ENCODE measurements at regions not wholly inside any gene's neighbourhood (a gene's known extent, or its start where the extent isn't known, plus 50 kb on each side); places are given as distances from the start of the nearest gene placed in this dataset.
"Not testable (repeated sequence)": the region's sequence is repeated elsewhere in the genome, so short reads cannot be mapped to it uniquely, and the experiment has no call there.

GRCh38 chr2:230593765-230594164, 118.9 kb upstream of the CAB39 start:
- no peak for DNase-seq (ENCODE audit: extremely low read depth in 1 of 2, low read depth in 1 of 2)

DNA sequence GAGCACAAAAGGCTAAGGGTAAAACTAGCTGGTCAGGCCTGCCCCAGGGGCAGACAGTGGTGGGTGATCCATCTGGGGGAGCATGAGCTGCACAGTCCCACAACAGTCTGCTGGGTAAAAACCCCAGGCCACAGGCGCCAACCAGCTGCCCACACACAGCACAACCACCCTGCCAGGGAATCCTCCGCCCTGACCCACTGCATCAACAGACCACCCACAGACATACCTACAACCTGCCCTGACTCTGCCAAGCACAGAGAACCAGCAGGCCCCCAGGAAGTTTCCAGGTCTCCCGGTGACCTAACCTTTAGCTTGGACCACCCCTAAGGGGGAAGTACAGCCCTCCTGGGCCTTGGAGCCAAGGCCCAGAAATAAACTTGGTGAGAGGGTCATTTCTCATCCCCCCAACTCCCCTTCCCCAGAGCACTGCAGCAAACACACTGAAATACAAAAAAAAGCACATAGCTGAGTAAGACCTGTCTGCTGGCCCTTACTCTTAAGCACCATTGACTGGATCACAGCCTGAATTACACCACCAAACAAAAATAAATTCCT, 118.3 kb upstream of the CAB39 start:
- DNase-seq (ENCODE audit: extremely low read depth in 1 of 2, low read depth in 1 of 2), result no peak

- DNase-seq (ENCODE audit: extremely low read depth in 1 of 2, low read depth in 1 of 2), result no peak
Measured at GRCh38 chr2:230599853-230600252, 112.8 kb upstream of the CAB39 start.

DNA sequence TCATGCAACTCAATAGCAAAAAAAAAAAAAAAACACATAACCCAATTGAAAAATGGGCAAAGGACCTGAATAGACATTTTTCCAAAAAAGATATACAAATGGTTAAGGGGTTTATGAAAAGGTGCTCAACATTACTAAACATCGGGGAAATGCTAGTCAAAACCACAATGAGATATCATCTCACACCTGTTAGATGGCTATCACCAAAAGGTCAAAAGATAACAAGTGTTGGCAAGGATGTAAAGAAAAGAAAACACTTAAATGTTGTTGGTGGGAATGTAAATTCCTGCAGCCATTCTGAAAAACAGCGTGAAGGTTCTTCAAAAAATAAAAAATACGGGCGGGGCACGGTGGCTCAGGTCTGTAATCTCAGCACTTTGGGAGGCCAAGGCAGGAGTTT, 112.4 kb upstream of the CAB39 start:
- DNase-seq (ENCODE audit: extremely low read depth in 1 of 2, low read depth in 1 of 2), result no peak

- no peak for DNase-seq (ENCODE audit: extremely low read depth in 1 of 2, low read depth in 1 of 2)
Measured at GRCh38 chr2:230600881-230601280, 111.8 kb upstream of the CAB39 start.

- no peak for DNase-seq (ENCODE audit: extremely low read depth in 1 of 2, low read depth in 1 of 2)
Measured at GRCh38 chr2:230601510-230601909, 111.1 kb upstream of the CAB39 start.

DNA sequence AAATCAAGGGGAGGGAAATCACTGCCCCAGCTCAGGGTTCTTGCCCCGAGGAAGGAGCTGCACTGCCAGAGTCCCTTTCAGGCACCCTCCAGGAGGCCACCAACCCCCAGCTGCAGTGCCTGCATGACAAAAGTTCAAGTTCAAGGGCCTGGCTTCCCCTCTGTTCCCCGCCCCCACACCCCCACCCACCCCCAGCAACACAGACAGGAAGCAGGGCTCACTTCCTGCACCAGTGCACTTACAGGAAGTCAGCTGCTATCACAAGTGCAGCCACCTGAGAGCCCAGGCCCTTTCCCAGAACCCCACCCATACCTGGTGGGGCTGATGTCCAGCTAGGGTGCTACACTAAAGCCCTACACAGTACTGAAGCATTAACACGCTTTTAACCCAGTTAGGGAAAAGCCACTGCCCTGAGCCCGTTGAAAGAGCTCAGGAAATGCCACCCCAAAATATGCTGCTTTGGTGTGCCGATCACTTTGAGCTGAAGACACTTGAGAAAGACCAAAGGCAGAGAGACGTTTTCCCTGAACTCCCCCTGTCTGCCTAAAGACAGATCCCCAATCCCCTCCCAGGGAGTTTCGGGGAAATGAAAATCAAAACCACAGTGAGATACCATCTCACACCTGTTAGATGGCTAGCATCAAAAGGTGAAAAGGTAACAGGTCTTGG, 109.9 kb upstream of the CAB39 start:
- peak in 1 of 2 donors; percentile 44 for DNase-seq (ENCODE audit: extremely low read depth in 1 of 2, low read depth in 1 of 2)

GRCh38 chr2:230603317-230603716, 109.3 kb upstream of the CAB39 start:
- not testable (repeated sequence) for DNase-seq (ENCODE audit: extremely low read depth in 1 of 2, low read depth in 1 of 2)

DNA sequence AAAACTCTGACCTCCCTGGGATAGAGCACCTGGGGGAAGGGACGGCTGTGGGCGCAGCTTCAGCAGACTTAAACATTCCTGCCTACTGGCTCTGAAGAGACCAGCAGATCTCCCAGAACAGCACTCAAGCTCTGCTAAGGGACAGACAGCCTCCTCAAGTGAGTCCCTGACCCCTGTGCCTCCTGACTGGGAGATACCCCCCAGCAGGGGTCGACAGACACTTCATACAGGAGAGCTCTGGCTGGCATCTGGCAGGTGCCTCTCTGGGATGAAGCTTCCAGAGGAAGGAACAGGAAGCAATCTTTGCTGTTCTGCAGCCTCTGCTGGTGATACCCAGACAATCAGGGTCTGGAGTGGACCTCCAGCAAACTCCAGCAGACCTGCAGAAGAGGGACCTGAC, 108.5 kb upstream of the CAB39 start:
- DNase-seq (ENCODE audit: extremely low read depth in 1 of 2, low read depth in 1 of 2), result not testable (repeated sequence)

- no peak for DNase-seq (ENCODE audit: extremely low read depth in 1 of 2, low read depth in 1 of 2)
Measured at GRCh38 chr2:230614040-230614439, 98.6 kb upstream of the CAB39 start.

GRCh38 chr2:230614913-230615332, 97.7 kb upstream of the CAB39 start:
- DNase-seq (ENCODE audit: extremely low read depth in 1 of 2, low read depth in 1 of 2), result peak in 1 of 2 donors; percentile 66

DNA sequence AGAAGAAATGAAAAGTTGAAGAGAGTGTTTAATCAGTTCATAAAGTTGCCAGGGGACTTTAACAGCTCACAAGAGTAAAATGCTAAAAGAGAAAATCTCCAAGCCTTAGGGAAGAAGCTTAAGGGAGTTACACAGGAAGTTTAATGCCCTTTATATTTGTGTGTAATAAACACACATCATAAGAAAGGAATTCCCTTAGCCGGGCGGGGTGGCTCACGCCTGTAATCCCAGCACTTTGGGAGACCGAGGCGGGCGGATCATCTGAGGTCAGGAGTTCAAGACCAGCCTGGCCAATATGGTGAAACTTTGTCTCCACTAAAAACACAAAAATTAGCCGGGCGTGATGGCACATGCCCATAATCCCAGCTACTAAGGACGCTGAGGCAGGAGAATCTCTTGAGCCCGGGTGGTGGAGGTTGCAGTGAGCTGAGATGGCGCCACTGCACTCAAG, 95.4 kb upstream of the CAB39 start:
- not testable (repeated sequence) for DNase-seq (ENCODE audit: extremely low read depth in 1 of 2, low read depth in 1 of 2)

DNA sequence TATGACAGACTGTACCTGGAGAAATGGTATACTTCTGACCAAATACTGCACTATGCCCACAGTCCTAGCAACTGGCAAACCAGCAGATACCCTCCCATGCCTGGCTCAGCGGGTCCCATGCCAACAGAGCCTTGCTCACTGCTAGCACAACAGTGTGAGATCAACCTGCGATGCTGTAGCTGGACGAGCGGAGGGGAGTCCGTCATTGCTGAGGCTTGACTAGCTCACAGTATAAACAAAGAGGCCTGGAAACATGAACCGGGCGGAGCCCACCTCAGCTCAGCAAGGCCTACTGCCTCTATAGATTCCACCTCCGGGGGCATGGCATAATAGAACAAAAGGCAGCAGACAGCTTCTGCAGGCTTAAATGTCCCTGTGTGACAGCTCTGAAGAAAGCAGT, 93.2 kb upstream of the CAB39 start:
- DNase-seq (ENCODE audit: extremely low read depth in 1 of 2, low read depth in 1 of 2), result no peak

- DNase-seq (ENCODE audit: extremely low read depth in 1 of 2, low read depth in 1 of 2), result not testable (repeated sequence)
Measured at GRCh38 chr2:230625220-230625619, 87.4 kb upstream of the CAB39 start.

GRCh38 chr2:230627091-230627490, 85.6 kb upstream of the CAB39 start:
- not testable (repeated sequence) for DNase-seq (ENCODE audit: extremely low read depth in 1 of 2, low read depth in 1 of 2)

GRCh38 chr2:230627806-230628724, 84.6 kb upstream of the CAB39 start:
- DNase-seq (ENCODE audit: extremely low read depth in 1 of 2, low read depth in 1 of 2), result no peak

- DNase-seq (ENCODE audit: extremely low read depth in 1 of 2, low read depth in 1 of 2), result no peak
Measured at GRCh38 chr2:230631470-230631869, 81.2 kb upstream of the CAB39 start.

- DNase-seq (ENCODE audit: extremely low read depth in 1 of 2, low read depth in 1 of 2), result no peak
Measured at GRCh38 chr2:230634146-230634545, 78.5 kb upstream of the CAB39 start.

DNA sequence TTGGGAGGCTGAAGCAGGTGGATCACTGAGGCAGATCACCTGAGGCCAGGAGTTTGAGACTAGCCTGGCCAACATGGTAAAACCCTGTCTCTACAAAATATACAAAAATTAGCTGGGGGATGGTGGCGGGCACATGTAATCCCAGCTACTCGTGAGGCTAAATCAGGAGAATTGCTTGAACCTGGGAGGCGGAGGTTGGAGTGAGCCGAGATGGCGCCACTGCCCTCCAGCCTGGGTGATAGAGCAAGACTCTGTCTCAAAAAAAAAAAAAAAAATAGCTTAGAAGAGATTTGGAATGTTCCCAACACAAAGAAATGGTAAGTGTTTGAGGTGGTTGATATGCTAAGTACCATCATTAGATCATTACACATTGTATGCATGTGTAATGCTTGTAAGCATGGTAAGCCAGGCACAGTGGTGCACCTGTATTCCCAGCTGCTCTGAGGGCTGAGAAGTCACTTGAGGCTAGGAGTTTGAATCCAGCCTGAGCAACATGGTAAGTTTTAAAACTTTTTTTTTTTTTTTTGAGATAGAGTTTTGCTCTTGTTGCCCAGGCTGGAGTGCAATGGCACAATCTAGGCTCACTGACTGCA, 77.8 kb upstream of the CAB39 start:
- DNase-seq (ENCODE audit: extremely low read depth in 1 of 2, low read depth in 1 of 2), result not testable (repeated sequence)

GRCh38 chr2:230636684-230637271, 75.9 kb upstream of the CAB39 start:
- DNase-seq (ENCODE audit: extremely low read depth in 1 of 2, low read depth in 1 of 2), result no peak

DNA sequence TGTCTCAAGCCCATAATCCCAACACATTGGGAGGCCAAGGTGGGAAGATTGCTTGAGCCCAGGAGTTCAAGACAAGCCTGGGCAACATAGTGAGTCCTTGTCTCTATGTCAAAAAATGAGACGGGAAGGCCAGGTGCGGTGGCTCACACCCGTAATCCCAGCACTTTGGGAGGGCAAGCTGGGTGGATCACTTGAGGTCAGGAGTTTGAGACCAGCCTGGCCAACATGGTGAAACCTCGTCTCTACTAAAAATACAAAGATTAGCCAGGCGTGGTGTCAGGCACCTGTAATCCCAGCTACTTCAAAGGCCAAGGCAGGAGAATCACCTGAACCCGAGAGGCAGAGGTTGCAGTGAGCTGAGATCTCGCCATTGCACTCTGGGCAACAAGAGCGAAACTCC, 75.2 kb upstream of the CAB39 start:
- DNase-seq (ENCODE audit: extremely low read depth in 1 of 2, low read depth in 1 of 2), result not testable (repeated sequence)
